ENCODE measurements at regions not wholly inside any gene's neighbourhood (a gene's known extent, or its start where the extent isn't known, plus 50 kb on each side); places are given as distances from the start of the nearest gene placed in this dataset.

DNA sequence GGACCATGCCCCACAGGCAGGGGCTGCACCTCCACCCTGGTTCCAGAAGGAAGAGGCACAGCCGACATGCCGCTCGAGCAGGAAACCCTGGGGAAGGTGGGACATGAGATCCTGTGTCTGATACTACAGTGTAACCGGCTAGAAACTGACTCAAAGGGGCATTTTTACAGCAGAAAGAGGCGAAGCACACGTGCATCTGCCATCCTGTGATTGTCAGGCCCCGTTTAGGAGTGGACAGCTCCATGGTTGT is 62.7 kb downstream of the SIK1 start:
- TF ChIP-seq, protein P1, sequence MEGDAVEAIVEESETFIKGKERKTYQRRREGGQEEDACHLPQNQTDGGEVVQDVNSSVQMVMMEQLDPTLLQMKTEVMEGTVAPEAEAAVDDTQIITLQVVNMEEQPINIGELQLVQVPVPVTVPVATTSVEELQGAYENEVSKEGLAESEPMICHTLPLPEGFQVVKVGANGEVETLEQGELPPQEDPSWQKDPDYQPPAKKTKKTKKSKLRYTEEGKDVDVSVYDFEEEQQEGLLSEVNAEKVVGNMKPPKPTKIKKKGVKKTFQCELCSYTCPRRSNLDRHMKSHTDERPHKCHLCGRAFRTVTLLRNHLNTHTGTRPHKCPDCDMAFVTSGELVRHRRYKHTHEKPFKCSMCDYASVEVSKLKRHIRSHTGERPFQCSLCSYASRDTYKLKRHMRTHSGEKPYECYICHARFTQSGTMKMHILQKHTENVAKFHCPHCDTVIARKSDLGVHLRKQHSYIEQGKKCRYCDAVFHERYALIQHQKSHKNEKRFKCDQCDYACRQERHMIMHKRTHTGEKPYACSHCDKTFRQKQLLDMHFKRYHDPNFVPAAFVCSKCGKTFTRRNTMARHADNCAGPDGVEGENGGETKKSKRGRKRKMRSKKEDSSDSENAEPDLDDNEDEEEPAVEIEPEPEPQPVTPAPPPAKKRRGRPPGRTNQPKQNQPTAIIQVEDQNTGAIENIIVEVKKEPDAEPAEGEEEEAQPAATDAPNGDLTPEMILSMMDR (IDR thresholded peaks at IDR 0.05): no peak
- no peak for TF ChIP-seq POLR2A (IDR thresholded peaks at IDR 0.05)
